ENCODE measurements at regions not wholly inside any gene's neighbourhood (a gene's known extent, or its start where the extent isn't known, plus 50 kb on each side); places are given as distances from the start of the nearest gene placed in this dataset.

- no peaks in the 10 kb centered on the region for H4K20me1 ChIP-seq (ENCODE audit: control insufficient read depth, insufficient read depth, insufficient read length)
- no peak overlapping the region for H2BK20ac ChIP-seq (ENCODE audit: low read depth, low read length, poor library complexity, severe bottlenecking)
- peaks cover 4% of the 10 kb centered on the region for H3K27me3 Mint-ChIP-seq (ENCODE audit: low read depth)
- no peak overlapping the region for H4K8ac ChIP-seq (replicated peaks; ENCODE audit: insufficient read length, low read depth, low read length)
- no peak overlapping the region for H3K27ac Mint-ChIP-seq
- no peak overlapping the region for H2AFZ ChIP-seq (ENCODE audit: low read length)
- H3K4me1 Mint-ChIP-seq: peaks cover 35 to 36% of the 10 kb centered on the region in 2 experiments
- H3K4me3 Mint-ChIP-seq: no peak overlapping the region
- no peak overlapping the region for H2BK5ac ChIP-seq (ENCODE audit: insufficient read length, low read length)
- WGBS (ENCODE audit: extremely low coverage, insufficient read length, low lambda C conversion rate): no CpG with 5 or more reads among the region's 10 CpGs
- no peaks in the 10 kb centered on the region for H3K79me1 ChIP-seq (ENCODE audit: insufficient read depth, low read depth, low read length, poor library complexity, severe bottlenecking)
- no peak for TF ChIP-seq CTCF (conservative IDR thresholded peaks at IDR 0.05)
- H2BK12ac ChIP-seq (ENCODE audit: insufficient read length, low read depth, low read length): no peak overlapping the region
- no peaks in the 10 kb centered on the region for H3K9me3 ChIP-seq (ENCODE audit: control insufficient read depth, low read depth, low read length)
- H3K4ac ChIP-seq (ENCODE audit: low read depth, low read length): no peak overlapping the region
- no peaks in the 10 kb centered on the region for H3K23me2 ChIP-seq (ENCODE audit: insufficient read length, low read depth, low read length, poor library complexity, severe bottlenecking)
- H2AK5ac ChIP-seq (ENCODE audit: insufficient read length, low read length): no peak overlapping the region
- H3K36me3 Mint-ChIP-seq (ENCODE audit: insufficient read depth in 1 of 3, low read depth in 3 of 3): no peaks in the 10 kb centered on the region
- peaks cover 4 to 6% of the 10 kb centered on the region in 2 experiments; a peak in 3 of 5 replicates for H3K9me3 Mint-ChIP-seq
- H3K4me1 ChIP-seq (ENCODE audit: insufficient read depth, low read length): peaks cover 2% of the 10 kb centered on the region; the same call in 1 of the 2 replicates
- H3K14ac ChIP-seq (ENCODE audit: insufficient read depth, low read length): no peak overlapping the region
- no peak overlapping the region for H4K5ac ChIP-seq (ENCODE audit: insufficient read length, low read depth, low read length)
- DNase-seq: no peak
- no peak overlapping the region for H3K23ac ChIP-seq (ENCODE audit: insufficient read length, low read depth, low read length)
- no peak overlapping the region for H3K18ac ChIP-seq (ENCODE audit: insufficient read length, low read depth, low read length)
- H2BK120ac ChIP-seq (ENCODE audit: low read depth, low read length, poor library complexity, severe bottlenecking): no peak overlapping the region
- H2BK15ac ChIP-seq (ENCODE audit: low read depth, low read length): no peak overlapping the region
- no peak overlapping the region for H3K27ac ChIP-seq (ENCODE audit: insufficient read length, low read depth, low read length)
- no peak overlapping the region for H3T11ph ChIP-seq (ENCODE audit: low read length)
- no peak overlapping the region for H3K56ac ChIP-seq (ENCODE audit: insufficient read length, low read depth, low read length)
- H3K9ac ChIP-seq (ENCODE audit: extremely low read depth, insufficient read length, low read length): no peak overlapping the region
- no peak overlapping the region for H3K4me2 ChIP-seq (ENCODE audit: insufficient read depth, insufficient read length, low read length)
- H4K91ac ChIP-seq (ENCODE audit: insufficient read length, low read depth, low read length): no peak overlapping the region
- no peaks in the 10 kb centered on the region for H3K79me2 ChIP-seq (ENCODE audit: insufficient read depth, low read length)
- no peaks in the 10 kb centered on the region for H3K27me3 ChIP-seq (ENCODE audit: insufficient read depth, low read length)
These were observed 126.3 kb downstream of the UQCRFS1 start for GRCh38 chr19:29086646-29087045.
